Memory B cell (primary cell): ENCODE measurements at regions not wholly inside any gene's neighbourhood (a gene's known extent, or its start where the extent isn't known, plus 50 kb on each side); places are given as distances from the start of the nearest gene placed in this dataset.

Source experiments
- ATAC-seq: fragments of 150-1000 bp; cut with Tn5 transposase; 2 replicates; pipeline ENCODE4 v1.10.0; 2021; ENCODE audit warnings: low read depth, mild to moderate bottlenecking, moderate library complexity
- DNase-seq, 2 donors: peaks; one replicate each; pipeline ENCODE4 v3.0.0; 2022; ENCODE audit warnings: low spot score in 2 of 2
- H3K27ac Mint-ChIP-seq: one replicate; pipeline ENCODE4 v1.8.0; 2022; ENCODE audit warnings: mild to moderate bottlenecking, moderate library complexity, mixed read lengths
- H3K27me3 Mint-ChIP-seq: one replicate; pipeline ENCODE4 v1.8.0; 2022; ENCODE audit warnings: mixed read lengths
- H3K36me3 Mint-ChIP-seq: one replicate; pipeline ENCODE4 v1.8.0; 2022; ENCODE audit warnings: mild to moderate bottlenecking, mixed read lengths
- H3K4me1 Mint-ChIP-seq: one replicate; pipeline ENCODE4 v1.8.0; 2022; ENCODE audit warnings: mixed read lengths
- H3K4me3 Mint-ChIP-seq: one replicate; pipeline ENCODE4 v1.8.0; 2022; ENCODE audit warnings: mild to moderate bottlenecking, moderate library complexity, mixed read lengths
- H3K9me3 Mint-ChIP-seq: one replicate; pipeline ENCODE4 v1.8.0; 2022; ENCODE audit warnings: mixed read lengths

DNA sequence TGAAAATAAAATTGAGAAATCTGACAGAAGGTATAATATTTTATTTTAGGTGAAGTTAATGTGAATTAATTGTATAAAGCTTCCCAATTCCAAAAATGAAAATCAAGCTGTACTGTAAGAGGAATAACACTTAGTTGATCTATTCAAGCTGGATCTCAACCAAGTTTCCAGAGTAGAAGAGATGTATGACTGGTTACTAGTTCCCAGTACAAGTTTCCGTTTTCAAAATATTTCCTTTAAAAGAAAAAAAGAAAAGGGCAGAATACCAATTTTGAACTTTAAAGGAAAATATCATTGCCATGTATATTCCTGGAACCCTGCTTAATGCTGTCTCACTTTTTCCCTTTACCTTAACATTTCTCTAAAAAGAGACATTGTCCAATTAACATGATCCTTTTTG lies 308.5 kb downstream of the IRS1 start:
- no peak for DNase-seq
- H3K4me1 Mint-ChIP-seq, result peaks cover 3% of the 10 kb centered on the region
- H3K9me3 Mint-ChIP-seq, result no peaks in the 10 kb centered on the region
- ATAC-seq, result no peak
- H3K27ac Mint-ChIP-seq, result no peak overlapping the region
- H3K4me3 Mint-ChIP-seq, result no peak overlapping the region
- no peaks in the 10 kb centered on the region for H3K36me3 Mint-ChIP-seq
- H3K27me3 Mint-ChIP-seq, result peaks cover 3% of the 10 kb centered on the region

DNA sequence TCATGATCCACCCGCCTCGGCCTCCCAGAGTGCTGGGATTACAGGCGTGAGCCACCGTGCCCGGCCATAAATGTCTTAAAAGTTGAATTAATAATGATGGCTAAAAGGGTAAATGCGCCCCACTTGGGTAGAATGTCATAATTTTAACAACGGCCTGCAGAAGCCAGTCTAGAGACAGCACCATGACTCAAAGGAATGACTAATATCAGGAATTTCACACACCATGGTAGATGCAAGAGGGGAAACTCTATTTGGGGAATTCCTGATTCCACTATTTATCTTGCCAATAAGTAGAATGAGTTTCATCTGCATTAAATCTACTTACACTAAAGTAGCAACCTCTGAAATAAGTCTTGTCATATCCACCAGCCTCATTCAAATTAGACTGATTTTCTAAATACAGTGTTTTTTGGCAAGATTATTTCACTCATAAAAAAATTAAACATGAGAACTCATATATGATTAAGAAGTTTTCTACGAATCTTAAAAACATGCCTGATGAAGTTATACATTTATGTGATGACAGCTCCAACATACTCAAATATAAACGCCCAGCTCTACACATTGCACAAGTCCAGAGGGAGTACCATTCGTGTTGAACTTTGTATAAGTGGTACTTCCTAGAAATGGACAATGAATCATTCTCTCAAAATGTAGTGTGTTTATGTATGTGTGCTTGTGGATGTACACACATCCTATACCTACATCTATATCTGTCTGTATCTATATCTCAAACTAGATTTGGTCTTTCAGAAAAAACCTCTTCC lies 309.7 kb downstream of the IRS1 start:
- Mint-ChIP-seq H3K4me1 (peaks cover 3% of the 10 kb centered on the region), H3K4me3 (no peak overlapping the region)
- DNase-seq, result no peak

DNA sequence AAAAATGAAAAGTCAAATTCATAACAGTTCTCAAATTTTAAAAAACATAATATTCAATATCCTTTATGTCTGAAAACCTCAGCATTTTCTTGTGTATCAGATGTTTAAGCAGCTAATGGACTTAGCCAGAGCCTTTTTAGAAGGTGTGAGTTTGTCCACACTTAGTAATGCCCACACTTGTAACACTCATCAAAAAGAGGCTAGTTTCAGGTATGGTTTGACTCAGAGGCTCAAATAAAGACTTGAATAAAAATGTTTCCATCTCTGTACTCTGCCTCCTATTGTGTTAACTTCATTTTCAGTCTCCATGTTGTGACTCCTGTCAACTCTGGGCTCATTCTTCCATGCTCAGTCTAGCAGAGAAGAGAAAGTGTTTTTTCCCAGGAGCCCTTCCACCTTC lies 311.6 kb downstream of the IRS1 start:
- no peak for ATAC-seq
- Mint-ChIP-seq H3K9me3 (no peaks in the 10 kb centered on the region), H3K27me3 (peaks cover 7% of the 10 kb centered on the region), H3K4me3 (no peak overlapping the region), H3K36me3 (no peaks in the 10 kb centered on the region), H3K4me1 (peaks cover 3% of the 10 kb centered on the region), H3K27ac (no peak overlapping the region)
- no peak for DNase-seq

More for the DNA sequence above, 309.7 kb downstream of the IRS1 start:
- H3K27me3 Mint-ChIP-seq, result peaks cover 3% of the 10 kb centered on the region
- H3K36me3 Mint-ChIP-seq, result no peaks in the 10 kb centered on the region
- no peak for ATAC-seq
- no peaks in the 10 kb centered on the region for H3K9me3 Mint-ChIP-seq
- H3K27ac Mint-ChIP-seq, result no peak overlapping the region

DNA sequence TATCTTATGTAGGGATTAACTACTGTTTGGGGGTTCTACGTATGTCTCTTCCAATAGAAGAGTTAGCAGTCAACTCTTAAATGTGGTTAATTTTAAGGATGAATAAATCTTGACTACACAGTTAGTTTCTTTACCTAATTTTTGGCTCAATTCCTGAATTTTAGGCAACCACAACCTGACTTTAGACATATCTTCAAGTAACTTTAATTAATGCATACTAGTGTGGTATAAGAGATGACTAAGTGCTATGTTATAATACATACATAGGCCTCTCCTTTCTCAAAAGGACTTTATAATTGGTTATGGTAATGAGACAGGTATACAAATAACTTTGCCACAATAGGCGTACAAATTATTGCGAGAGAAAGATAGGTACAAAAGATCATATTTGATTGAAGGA lies 312.0 kb downstream of the IRS1 start:
- Mint-ChIP-seq H3K4me1 (peaks cover 3% of the 10 kb centered on the region), H3K9me3 (no peaks in the 10 kb centered on the region), H3K27ac (no peak overlapping the region), H3K27me3 (peaks cover 5% of the 10 kb centered on the region), H3K4me3 (no peak overlapping the region), H3K36me3 (no peaks in the 10 kb centered on the region)
- ATAC-seq (no peak), DNase-seq (no peak)

DNA sequence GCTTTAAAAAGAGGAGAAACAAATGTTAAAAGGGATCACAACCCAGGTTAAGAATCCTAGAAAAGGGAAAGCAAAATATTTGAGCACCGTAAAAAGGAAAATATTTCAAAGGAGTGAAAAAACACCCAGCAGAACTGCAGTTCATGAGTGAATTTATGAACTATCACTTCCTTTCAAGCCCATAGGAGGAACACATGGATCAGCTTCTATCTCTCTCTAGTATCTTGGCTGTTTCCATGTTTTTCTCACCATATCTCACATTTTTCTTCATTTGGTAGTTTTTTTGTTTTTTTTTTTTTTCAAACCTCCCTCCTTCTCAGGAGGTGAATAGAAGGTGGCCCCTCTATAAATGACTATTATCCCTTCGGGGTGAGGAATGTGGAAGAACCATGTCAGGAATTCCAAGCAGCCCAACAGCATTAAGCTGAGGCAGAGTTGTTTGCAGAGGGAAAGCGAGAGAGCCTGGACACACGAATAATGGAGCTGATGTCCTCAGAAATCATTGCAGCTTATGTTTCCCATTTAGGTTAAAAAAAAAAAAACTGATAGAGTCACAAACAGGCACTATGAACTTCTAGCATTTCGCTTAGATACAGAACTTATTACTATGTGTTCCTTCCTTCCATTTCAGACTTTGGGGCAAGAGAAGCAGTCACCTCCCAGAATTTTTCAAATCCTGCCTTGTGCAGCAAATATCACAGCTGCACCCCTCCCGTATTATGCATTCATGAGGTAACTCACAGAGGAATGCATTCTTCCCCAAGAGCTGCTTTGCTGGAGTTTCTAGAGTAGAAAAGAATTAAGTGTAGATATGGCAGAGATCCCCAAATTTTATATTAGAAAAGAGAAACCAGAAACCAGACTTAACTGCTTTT lies 315.6 kb downstream of the IRS1 start:
- DNase-seq (no peak), ATAC-seq (no peak)
- Mint-ChIP-seq H3K4me3 (no peak overlapping the region), H3K9me3 (no peaks in the 10 kb centered on the region), H3K4me1 (peaks cover 3% of the 10 kb centered on the region), H3K27me3 (peaks cover 4% of the 10 kb centered on the region), H3K27ac (no peak overlapping the region), H3K36me3 (no peaks in the 10 kb centered on the region)

DNA sequence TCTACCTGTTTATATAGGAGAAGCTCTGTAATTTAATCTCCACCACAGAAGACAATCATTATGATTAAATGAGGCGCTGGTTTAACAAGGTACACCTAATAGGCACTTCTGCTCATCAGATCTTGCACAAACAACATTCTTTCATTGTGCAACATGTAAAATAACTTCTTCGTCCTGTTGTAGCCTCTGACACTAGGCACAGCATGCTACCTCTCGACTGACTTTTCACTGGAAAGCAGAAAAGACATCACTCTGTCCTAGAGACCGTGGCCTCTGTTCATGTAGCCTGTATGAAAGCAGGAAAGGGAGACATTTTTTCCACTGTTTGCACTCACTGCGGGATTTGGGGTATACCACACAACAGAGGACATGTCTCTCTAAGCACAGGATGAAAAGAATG lies 316.5 kb downstream of the IRS1 start:
- H3K4me3 Mint-ChIP-seq, result no peak overlapping the region
- H3K4me1 Mint-ChIP-seq, result peaks cover 3% of the 10 kb centered on the region
- ATAC-seq (no peak), DNase-seq (no peak)
- no peaks in the 10 kb centered on the region for H3K36me3 Mint-ChIP-seq
- H3K27me3 Mint-ChIP-seq, result peaks cover 6% of the 10 kb centered on the region
- H3K9me3 Mint-ChIP-seq, result no peaks in the 10 kb centered on the region
- H3K27ac Mint-ChIP-seq, result no peak overlapping the region

DNA sequence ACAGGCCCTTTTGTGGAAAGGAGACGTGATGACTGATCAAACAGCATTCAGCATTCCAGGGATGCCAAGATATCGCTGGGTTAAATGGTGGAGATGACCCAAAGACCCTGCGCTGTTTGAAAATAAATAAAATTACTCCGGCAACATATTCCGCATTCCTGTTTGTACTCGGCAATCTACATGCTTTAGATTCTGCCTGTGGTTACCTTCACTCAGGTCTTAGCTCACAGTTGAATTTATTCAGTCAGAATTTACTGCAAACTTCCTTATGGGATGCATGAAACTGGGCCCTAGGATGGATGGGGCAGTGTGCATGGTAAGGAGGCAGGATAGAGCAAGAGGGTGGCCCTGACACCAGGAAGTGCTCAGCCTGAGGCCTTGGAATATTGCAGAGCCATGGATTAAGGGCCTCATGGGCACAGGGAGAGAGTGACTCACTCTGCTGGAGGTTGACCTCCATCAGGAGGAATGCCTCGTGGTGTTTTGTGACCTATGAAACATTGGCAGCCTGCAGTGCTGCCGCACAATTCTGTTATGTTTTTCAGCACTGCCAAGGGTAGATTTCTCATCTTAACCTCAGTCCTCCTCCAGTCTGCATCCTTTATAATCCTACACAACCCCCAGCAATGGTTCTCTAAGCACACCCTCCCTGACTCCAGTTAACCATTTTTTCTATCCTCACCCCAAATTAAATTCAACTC lies 321.4 kb downstream of the IRS1 start:
- ATAC-seq, result no peak
- no peak overlapping the region for H3K4me3 Mint-ChIP-seq
- DNase-seq, result no peak
- H3K36me3 Mint-ChIP-seq, result no peaks in the 10 kb centered on the region
- H3K9me3 Mint-ChIP-seq, result no peaks in the 10 kb centered on the region
- H3K27ac Mint-ChIP-seq, result no peak overlapping the region
- H3K27me3 Mint-ChIP-seq, result peaks cover 3% of the 10 kb centered on the region
- no peaks in the 10 kb centered on the region for H3K4me1 Mint-ChIP-seq

DNA sequence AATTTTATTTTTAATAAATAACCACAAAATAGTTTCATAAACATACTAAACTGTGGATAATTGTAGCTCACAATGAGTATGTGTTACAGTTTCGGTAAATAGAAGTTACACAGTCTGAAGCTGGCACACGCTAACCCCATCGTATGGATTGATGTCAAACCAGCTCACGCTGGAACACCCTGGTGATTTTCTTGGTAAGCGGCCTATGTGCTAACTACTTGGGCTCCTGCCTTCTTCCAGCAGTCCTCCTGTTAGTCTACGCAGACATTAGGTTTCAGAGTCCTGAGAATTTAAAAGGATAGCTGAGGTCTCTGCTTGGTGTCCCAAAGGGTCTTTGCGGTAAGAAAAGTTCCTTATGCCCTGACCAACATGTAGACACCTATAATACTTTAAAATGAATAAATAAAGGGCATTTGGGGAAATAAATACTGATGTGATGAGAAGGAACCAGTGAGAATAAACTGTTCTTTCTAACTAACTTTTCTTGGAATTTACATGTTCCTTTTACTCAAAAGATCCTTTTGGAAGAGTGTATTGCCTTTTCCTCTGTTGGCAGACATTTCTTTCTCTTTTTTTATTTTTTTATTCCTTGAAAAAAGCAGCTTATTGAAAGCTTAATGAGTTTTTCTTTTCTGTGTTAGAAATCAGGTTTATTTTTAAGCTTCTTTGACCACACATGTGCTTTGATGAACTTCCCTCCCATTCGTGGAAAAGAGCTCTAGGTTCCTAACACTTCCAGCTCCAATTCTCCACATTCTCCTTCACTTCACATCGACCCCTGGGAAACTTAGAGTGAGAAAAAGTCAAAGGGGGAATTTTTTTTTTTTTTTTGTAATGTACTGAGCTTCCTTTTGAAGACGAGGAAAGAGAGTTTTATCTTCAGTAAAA lies 322.2 kb downstream of the IRS1 start:
- no peak for DNase-seq
- H3K9me3 Mint-ChIP-seq, result peaks cover 1% of the 10 kb centered on the region
- H3K27ac Mint-ChIP-seq, result no peak overlapping the region
- H3K36me3 Mint-ChIP-seq, result no peaks in the 10 kb centered on the region
- ATAC-seq, result no peak
- no peaks in the 10 kb centered on the region for H3K4me1 Mint-ChIP-seq
- no peak overlapping the region for H3K4me3 Mint-ChIP-seq
- H3K27me3 Mint-ChIP-seq, result peaks cover 3% of the 10 kb centered on the region

DNA sequence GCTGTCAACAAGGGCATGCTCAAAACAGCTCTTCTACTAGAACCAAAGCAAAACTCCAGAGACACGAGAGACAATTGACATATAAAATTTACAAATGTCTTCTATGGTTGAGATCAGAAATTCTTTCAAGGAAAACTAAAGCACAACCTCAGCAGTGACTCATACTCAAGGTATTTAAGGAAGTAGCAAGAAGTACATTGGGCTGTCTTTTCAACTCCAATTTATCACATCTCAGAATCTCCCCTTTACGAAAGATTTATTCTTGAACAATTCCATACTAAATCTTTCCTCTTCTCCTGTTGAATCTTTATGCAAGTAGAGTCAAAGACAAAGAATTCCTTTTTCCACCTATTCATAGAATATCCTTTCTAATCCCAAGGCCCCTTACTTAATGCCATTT lies 324.0 kb downstream of the IRS1 start:
- no peak for DNase-seq
- ATAC-seq, result no peak
- Mint-ChIP-seq H3K27me3 (peaks cover 3% of the 10 kb centered on the region), H3K36me3 (no peaks in the 10 kb centered on the region), H3K4me3 (no peak overlapping the region), H3K27ac (no peak overlapping the region), H3K9me3 (peaks cover 1% of the 10 kb centered on the region), H3K4me1 (no peaks in the 10 kb centered on the region)

DNA sequence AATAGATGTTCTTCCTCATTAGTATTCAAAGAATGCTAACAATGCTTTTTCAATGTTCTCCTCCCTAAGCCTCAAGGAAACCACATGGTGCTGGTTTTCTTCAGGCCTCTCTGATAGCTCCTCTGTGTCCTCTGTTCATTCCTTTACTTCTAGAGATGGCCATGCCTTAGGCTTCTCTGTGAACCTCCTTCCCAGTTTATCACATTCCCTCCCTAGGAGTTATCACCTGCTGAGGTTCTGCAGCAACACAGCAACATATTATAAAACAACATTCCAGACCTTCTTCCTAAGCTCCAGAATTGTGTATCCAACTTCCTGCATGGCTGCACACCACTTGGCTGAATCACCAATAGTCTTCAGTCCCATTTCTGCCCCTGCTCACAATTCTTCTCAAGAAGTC lies 325.5 kb downstream of the IRS1 start:
- peaks cover 3% of the 10 kb centered on the region for H3K27me3 Mint-ChIP-seq
- DNase-seq (no peak), ATAC-seq (no peak)
- H3K36me3 Mint-ChIP-seq, result no peaks in the 10 kb centered on the region
- H3K27ac Mint-ChIP-seq, result no peak overlapping the region
- H3K4me1 Mint-ChIP-seq, result no peaks in the 10 kb centered on the region
- no peak overlapping the region for H3K4me3 Mint-ChIP-seq
- peaks cover 1% of the 10 kb centered on the region for H3K9me3 Mint-ChIP-seq

DNA sequence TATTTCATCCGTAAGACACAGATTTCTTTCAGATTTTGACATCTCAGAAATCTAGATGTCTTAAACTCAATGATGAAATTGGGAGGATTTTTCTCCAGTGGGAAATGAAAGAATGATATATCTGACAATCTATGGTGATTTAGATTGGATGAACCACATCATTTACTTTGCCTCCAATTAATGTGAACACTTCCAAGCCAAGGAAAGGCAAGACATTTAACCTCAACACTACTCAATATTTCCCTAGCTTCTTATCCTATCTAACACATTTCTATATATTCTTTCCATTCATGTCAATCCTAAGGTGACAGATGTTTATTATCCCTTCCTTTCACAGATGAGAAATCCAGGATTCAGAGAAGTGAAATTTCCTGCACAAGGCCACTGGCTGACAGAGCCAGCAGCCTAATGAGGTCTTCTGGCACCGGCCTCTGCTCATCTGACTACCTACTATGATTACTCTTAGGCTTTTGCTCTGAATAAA lies 327.6 kb downstream of the IRS1 start:
- DNase-seq (no peak), ATAC-seq (no peak)
- Mint-ChIP-seq H3K4me1 (no peaks in the 10 kb centered on the region), H3K4me3 (no peak overlapping the region), H3K36me3 (no peaks in the 10 kb centered on the region), H3K27me3 (no peaks in the 10 kb centered on the region), H3K9me3 (peaks cover 1% of the 10 kb centered on the region), H3K27ac (no peak overlapping the region)

DNA sequence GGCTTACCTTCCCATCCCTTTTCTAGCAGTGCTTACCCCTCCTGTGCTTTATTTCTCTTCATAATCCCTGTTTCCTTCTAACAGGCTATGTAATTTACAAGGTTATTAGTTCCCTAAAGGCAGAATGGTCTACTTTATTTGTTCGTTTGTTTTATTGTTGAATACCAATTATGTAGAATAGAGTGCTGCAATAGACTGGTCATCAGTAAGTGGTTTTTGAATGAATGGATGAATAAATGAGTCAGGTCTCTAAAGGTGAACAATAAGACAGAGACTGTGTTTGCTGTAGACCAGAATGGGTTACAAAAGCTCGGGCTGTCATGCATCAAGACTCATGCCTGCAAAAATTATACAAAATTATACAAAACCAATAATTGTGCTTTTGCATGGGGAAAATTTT lies 332.0 kb downstream of the IRS1 start:
- H3K36me3 Mint-ChIP-seq, result no peaks in the 10 kb centered on the region
- DNase-seq (no peak), ATAC-seq (no peak)
- H3K27ac Mint-ChIP-seq, result no peak overlapping the region
- H3K9me3 Mint-ChIP-seq, result peaks cover under 1% of the 10 kb centered on the region
- no peak overlapping the region for H3K4me3 Mint-ChIP-seq
- no peaks in the 10 kb centered on the region for H3K4me1 Mint-ChIP-seq
- no peaks in the 10 kb centered on the region for H3K27me3 Mint-ChIP-seq

DNA sequence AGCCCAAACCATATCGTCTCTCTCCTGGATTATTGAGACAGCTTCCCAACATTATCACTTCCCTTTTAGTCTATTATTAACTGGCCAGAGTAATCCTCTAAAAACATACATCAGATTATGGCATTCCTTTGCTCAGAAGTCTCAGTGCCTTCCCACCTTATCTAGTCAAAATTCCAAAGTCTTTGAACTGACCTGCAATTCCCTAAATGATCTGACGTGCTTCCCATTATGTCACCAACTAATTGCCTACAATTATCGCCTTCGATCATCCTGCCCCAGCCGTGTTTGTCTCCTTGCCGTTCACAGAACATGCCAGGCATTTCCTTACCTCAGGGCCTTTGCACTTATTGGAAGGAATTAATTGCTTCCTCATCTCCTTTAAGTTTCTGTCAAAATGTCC lies 332.4 kb downstream of the IRS1 start:
- H3K4me3 Mint-ChIP-seq, result no peak overlapping the region
- H3K36me3 Mint-ChIP-seq, result no peaks in the 10 kb centered on the region
- H3K27me3 Mint-ChIP-seq, result no peaks in the 10 kb centered on the region
- no peak overlapping the region for H3K27ac Mint-ChIP-seq
- ATAC-seq (no peak), DNase-seq (no peak)
- H3K9me3 Mint-ChIP-seq, result peaks cover 4% of the 10 kb centered on the region
- H3K4me1 Mint-ChIP-seq, result no peaks in the 10 kb centered on the region
